NCI-H2227 (cell line): ENCODE measurements at regions not wholly inside any gene's neighbourhood (a gene's known extent, or its start where the extent isn't known, plus 50 kb on each side); places are given as distances from the start of the nearest gene placed in this dataset.
"Not testable (repeated sequence)": the region's sequence is repeated elsewhere in the genome, so short reads cannot be mapped to it uniquely, and the experiment has no call there.

Source experiments
- DNase-seq: peaks from one replicate; lab custom pipeline; 2025; ENCODE audit not compliant: unreplicated experiment; lab: John Stamatoyannopoulos, UW

GRCh38 chr6:81371930-81372329, 380.6 kb downstream of the TENT5A start:
- DNase-seq: no peak

GRCh38 chr6:81366972-81367371, 385.5 kb downstream of the TENT5A start:
- DNase-seq: no peak

GRCh38 chr6:81362246-81362645, 390.2 kb downstream of the TENT5A start:
- no peak for DNase-seq

- no peak for DNase-seq
Measured at GRCh38 chr6:81353262-81353661, 399.2 kb downstream of the TENT5A start.

- not testable (repeated sequence) for DNase-seq
Measured at GRCh38 chr6:81344026-81344425, 408.5 kb downstream of the TENT5A start.

- DNase-seq: no peak
Measured at GRCh38 chr6:81340946-81341345, 411.5 kb downstream of the TENT5A start.

GRCh38 chr6:81331526-81331925, 421.0 kb downstream of the TENT5A start:
- no peak for DNase-seq

- no peak for DNase-seq
Measured at GRCh38 chr6:81328700-81329099, 423.8 kb downstream of the TENT5A start.

- DNase-seq: no peak
Measured at GRCh38 chr6:81326881-81327561, 425.5 kb downstream of the TENT5A start.

GRCh38 chr6:81309811-81310210, 442.7 kb downstream of the TENT5A start:
- DNase-seq: no peak

- DNase-seq: no peak
Measured at GRCh38 chr6:81308577-81309279, 443.8 kb downstream of the TENT5A start.

- no peak for DNase-seq
Measured at GRCh38 chr6:81307651-81308214, 444.7 kb downstream of the TENT5A start.

GRCh38 chr6:81304466-81304865, 448.0 kb downstream of the TENT5A start:
- no peak for DNase-seq

GRCh38 chr6:81300961-81301360, 451.5 kb downstream of the TENT5A start:
- DNase-seq: no peak

GRCh38 chr6:81298751-81299150, 453.7 kb downstream of the TENT5A start:
- no peak for DNase-seq

- no peak for DNase-seq
Measured at GRCh38 chr6:81295310-81295709, 457.2 kb downstream of the TENT5A start.

- no peak for DNase-seq
Measured at GRCh38 chr6:81293896-81294295, 458.6 kb downstream of the TENT5A start.

GRCh38 chr6:81289229-81289628, 463.3 kb downstream of the TENT5A start:
- DNase-seq: no peak

GRCh38 chr6:81265106-81265505, 487.4 kb downstream of the TENT5A start:
- DNase-seq: no peak

- no peak for DNase-seq
Measured at GRCh38 chr6:81263531-81264168, 488.8 kb downstream of the TENT5A start.

GRCh38 chr6:81262656-81263055, 489.8 kb downstream of the TENT5A start:
- no peak for DNase-seq

GRCh38 chr6:81256223-81256622, 496.3 kb downstream of the TENT5A start:
- DNase-seq: not testable (repeated sequence)
